Fibroblast of villous mesenchyme (primary cell): ENCODE measurements at regions not wholly inside any gene's neighbourhood (a gene's known extent, or its start where the extent isn't known, plus 50 kb on each side); places are given as distances from the start of the nearest gene placed in this dataset.

Source experiments
- DNase-seq: peaks from one replicate; pipeline ENCODE4 v3.0.0-alpha.2; 2010; ENCODE audit warnings: low read depth
- H3K4me3 ChIP-seq: 2 replicates; pipeline ENCODE4 v1.5.1; 2011; ENCODE audit warnings: low read depth, mild to moderate bottlenecking, low read length
- TF ChIP-seq, protein P1 (sequence below): IDR thresholded peaks from 2 replicates; pipeline ENCODE4 v1.5.1; 2012; ENCODE audit warnings: low read depth, mild to moderate bottlenecking, low read length; ENCODE audit not compliant: insufficient read depth

DNA sequence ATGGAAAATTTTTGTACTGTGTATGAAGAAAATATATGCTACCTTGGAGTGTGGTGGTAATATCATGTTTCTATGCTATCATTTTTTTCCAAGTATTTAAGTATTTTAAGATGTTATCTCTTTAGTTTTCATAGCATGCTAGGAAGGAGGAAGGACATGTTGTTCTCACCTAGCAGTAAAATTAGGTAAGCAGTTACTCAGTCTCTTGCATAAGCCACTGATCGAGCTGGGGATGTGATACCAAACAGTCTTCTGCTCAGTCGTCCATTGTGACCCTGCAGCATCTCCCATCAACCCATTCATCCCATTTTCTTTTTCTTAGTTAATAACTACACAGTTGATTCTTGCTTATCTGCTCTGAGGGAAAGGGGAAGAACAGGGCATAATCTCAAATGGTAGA lies 130.6 kb downstream of the KLF5 start:
- no peak overlapping the region for H3K4me3 ChIP-seq
- no peak for DNase-seq
- TF ChIP-seq, protein P1, sequence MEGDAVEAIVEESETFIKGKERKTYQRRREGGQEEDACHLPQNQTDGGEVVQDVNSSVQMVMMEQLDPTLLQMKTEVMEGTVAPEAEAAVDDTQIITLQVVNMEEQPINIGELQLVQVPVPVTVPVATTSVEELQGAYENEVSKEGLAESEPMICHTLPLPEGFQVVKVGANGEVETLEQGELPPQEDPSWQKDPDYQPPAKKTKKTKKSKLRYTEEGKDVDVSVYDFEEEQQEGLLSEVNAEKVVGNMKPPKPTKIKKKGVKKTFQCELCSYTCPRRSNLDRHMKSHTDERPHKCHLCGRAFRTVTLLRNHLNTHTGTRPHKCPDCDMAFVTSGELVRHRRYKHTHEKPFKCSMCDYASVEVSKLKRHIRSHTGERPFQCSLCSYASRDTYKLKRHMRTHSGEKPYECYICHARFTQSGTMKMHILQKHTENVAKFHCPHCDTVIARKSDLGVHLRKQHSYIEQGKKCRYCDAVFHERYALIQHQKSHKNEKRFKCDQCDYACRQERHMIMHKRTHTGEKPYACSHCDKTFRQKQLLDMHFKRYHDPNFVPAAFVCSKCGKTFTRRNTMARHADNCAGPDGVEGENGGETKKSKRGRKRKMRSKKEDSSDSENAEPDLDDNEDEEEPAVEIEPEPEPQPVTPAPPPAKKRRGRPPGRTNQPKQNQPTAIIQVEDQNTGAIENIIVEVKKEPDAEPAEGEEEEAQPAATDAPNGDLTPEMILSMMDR = no peak

DNA sequence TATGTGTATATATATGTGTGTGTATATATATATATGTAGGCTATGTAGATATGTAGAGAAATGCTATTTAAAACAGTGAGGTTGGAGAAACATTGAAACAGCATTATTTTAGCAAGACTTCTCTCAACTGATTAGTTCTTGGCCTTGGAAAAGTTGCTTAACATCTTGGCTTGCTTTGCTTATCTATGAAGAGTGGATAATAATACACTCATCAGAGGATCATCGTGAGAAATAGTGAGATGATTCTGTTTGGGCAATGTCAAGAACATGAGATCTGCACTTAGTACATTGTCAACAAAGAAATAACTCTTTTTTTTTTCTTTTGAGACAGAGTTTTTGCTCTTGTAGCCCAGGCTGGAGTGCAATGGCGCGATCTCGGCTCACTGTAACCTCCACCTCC lies 128.3 kb downstream of the KLF5 start:
- DNase-seq = no peak
- TF ChIP-seq, protein P1 = no peak
- H3K4me3 ChIP-seq = no peak overlapping the region

DNA sequence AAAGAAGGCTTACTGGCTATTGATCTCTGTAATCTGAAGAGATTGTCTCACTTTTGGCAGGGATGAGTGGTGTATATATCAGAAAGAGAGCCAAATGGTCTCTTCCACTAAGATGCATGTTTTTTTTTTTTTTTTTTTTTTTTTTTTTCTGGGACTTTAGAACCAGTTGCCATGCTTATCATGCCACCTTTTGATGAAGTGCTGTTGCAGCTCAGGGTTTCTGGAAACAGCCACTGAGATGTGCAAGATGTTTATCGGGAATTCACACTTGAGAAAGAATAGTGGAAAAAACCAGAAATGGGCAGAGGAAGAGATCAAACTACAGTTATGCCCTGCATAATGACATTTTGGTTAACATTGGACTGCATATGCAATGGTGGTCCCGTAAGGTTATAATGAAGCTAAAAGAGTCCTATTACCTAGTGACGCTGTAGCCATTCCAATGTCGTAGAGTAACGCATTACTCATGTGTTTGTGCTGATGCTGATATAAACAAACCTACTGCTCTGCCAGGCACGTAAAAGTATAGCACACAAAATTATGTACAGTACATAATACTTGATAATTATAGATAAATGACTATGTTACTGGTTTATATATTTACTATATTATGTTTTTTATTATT lies 121.0 kb downstream of the KLF5 start:
- TF ChIP-seq, protein P1 = no peak
- DNase-seq = peak; percentile 25
- no peak overlapping the region for H3K4me3 ChIP-seq

DNA sequence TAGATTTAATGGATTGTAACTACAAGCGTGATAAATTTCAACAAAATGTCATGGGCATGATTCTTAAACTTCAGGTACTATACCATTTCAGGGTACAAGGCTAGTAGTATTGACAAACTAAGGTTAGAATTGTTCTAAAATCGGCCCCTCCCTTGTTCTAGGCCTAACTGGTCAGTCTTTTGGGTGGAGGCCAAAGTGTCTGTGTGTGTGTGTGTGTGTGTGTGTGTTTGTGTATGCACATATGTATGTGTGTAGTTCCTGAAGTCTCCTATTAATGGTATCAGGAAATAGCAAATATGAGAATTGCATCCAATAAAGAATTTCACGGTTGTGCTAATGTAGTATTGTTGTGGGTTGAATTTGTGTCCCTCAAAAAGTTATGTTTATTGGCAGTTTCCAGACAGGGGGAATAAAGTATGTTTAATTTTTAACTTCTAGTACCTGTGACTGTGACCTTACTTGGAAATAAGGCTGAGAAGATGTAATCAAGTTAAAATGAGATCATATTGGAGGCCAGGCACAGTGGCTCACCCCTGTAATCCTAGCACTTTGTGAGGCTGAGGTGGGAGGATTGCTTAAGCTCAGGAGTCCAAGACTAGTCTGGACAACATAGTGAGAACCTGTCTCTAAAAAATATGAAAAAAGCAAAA lies 119.2 kb downstream of the KLF5 start:
- no peak overlapping the region for H3K4me3 ChIP-seq
- TF ChIP-seq, protein P1 = no peak
- DNase-seq = no peak

DNA sequence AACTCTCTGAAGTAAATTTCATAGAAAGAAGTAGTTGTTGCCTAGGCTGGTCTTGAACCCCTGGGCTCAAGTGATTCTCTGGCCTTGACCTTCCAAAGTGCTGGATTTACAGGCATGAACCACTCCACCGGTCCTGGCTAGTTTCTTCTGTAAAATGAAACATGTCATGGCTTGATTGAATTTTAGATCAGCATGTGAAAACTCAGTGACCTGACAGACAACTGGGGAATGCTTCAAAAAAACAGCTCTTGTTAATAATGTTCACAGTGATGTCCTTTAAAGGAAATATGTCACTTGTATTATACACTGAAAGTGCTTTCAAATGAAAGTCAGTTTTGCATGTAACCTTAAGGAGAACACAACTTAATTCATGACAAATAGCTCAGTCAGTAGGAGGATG lies 118.2 kb downstream of the KLF5 start:
- no peak for DNase-seq
- TF ChIP-seq, protein P1 = no peak

DNA sequence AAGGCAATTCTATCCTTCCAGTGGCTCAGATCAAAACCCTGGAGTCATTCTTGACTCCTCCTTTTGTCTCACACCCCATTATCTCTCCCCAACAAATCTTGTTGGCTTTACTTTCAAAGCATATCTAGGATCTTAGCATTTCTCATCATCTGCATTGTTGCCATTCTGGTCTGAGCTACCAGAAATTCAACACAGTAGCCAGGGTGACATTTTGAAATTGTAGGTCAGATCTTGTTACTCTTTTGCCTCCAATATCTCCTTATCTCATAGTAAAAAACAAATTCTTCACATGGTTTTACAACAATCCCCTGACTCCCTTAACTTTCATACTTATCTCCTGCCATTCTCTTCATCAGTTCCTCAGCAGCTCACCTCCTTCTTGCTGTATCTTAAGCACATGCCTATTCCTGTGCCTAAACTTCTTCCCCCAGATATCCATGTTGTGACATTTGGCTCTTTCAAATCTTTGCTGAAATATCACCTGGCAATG lies 115.8 kb downstream of the KLF5 start:
- H3K4me3 ChIP-seq = no peak overlapping the region
- no peak for DNase-seq
- TF ChIP-seq, protein P1 = no peak

More for the DNA sequence above, 118.2 kb downstream of the KLF5 start:
- no peak overlapping the region for H3K4me3 ChIP-seq
